ENCODE measurements at regions not wholly inside any gene's neighbourhood (a gene's known extent, or its start where the extent isn't known, plus 50 kb on each side); places are given as distances from the start of the nearest gene placed in this dataset.

GRCh38 chrX:10350981-10351380, 194.2 kb downstream of the CLCN4 start:
- no peak for TF ChIP-seq POLR2A (IDR thresholded peaks at IDR 0.05; ENCODE audit: low read depth, low read length)
- no peak for TF ChIP-seq POLR2AphosphoS5 (IDR thresholded peaks at IDR 0.05; ENCODE audit: low read depth, low read length)

All from GM12892 (cell line).